ENCODE measurements at regions not wholly inside any gene's neighbourhood (a gene's known extent, or its start where the extent isn't known, plus 50 kb on each side); places are given as distances from the start of the nearest gene placed in this dataset.

- no peaks in the 10 kb centered on the region for H3K27me3 Mint-ChIP-seq (ENCODE audit: low read depth)
- H3K9me3 Mint-ChIP-seq, result no peaks in the 10 kb centered on the region
- DNase-seq (ENCODE audit: low spot score in 2 of 2, unreplicated experiment in 2 of 2), result no peak
Observed at GRCh38 chr6:6940031-6941025, 167.4 kb upstream of the RREB1 start.

GRCh38 chr6:6941201-6941600 lies 166.6 kb upstream of the RREB1 start:
- H3K27me3 Mint-ChIP-seq (ENCODE audit: low read depth), result no peaks in the 10 kb centered on the region
- H3K27ac Mint-ChIP-seq, result no peak overlapping the region
- no peak overlapping the region for H3K4me3 Mint-ChIP-seq
- no peaks in the 10 kb centered on the region for H3K36me3 Mint-ChIP-seq
- no peaks in the 10 kb centered on the region for H3K4me1 Mint-ChIP-seq
- no peaks in the 10 kb centered on the region for H3K9me3 Mint-ChIP-seq
- DNase-seq (ENCODE audit: low spot score in 2 of 2, unreplicated experiment in 2 of 2), result no peak
- no peak for TF ChIP-seq CTCF (IDR thresholded peaks at IDR 0.05; ENCODE audit: unreplicated experiment)

More at GRCh38 chr6:6940031-6941025, 167.4 kb upstream of the RREB1 start:
- no peak for TF ChIP-seq CTCF (IDR thresholded peaks at IDR 0.05; ENCODE audit: unreplicated experiment)
- Mint-ChIP-seq H3K4me1 (no peaks in the 10 kb centered on the region), H3K36me3 (no peaks in the 10 kb centered on the region), H3K27ac (no peak overlapping the region), H3K4me3 (no peak overlapping the region)

GRCh38 chr6:6942091-6942490 lies 165.7 kb upstream of the RREB1 start:
- Mint-ChIP-seq H3K27me3 (ENCODE audit: low read depth) (no peaks in the 10 kb centered on the region), H3K36me3 (no peaks in the 10 kb centered on the region), H3K27ac (no peak overlapping the region), H3K4me3 (no peak overlapping the region), H3K4me1 (no peaks in the 10 kb centered on the region), H3K9me3 (no peaks in the 10 kb centered on the region)
- DNase-seq (ENCODE audit: low spot score in 2 of 2, unreplicated experiment in 2 of 2), result no peak
- no peak for TF ChIP-seq CTCF (IDR thresholded peaks at IDR 0.05; ENCODE audit: unreplicated experiment)

GRCh38 chr6:6942831-6943230 lies 164.9 kb upstream of the RREB1 start:
- H3K4me3 Mint-ChIP-seq, result no peak overlapping the region
- TF ChIP-seq CTCF (IDR thresholded peaks at IDR 0.05; ENCODE audit: unreplicated experiment), result no peak
- no peaks in the 10 kb centered on the region for H3K4me1 Mint-ChIP-seq
- no peaks in the 10 kb centered on the region for H3K9me3 Mint-ChIP-seq
- H3K27ac Mint-ChIP-seq, result no peak overlapping the region
- no peaks in the 10 kb centered on the region for H3K36me3 Mint-ChIP-seq
- DNase-seq (ENCODE audit: low spot score in 2 of 2, unreplicated experiment in 2 of 2), result no peak
- H3K27me3 Mint-ChIP-seq (ENCODE audit: low read depth), result no peaks in the 10 kb centered on the region

GRCh38 chr6:6943421-6943820 lies 164.3 kb upstream of the RREB1 start:
- no peaks in the 10 kb centered on the region for H3K4me1 Mint-ChIP-seq
- no peak for DNase-seq (ENCODE audit: low spot score in 2 of 2, unreplicated experiment in 2 of 2)
- no peak overlapping the region for H3K4me3 Mint-ChIP-seq
- H3K36me3 Mint-ChIP-seq, result no peaks in the 10 kb centered on the region
- no peaks in the 10 kb centered on the region for H3K27me3 Mint-ChIP-seq (ENCODE audit: low read depth)
- H3K27ac Mint-ChIP-seq, result no peak overlapping the region
- TF ChIP-seq CTCF (IDR thresholded peaks at IDR 0.05; ENCODE audit: unreplicated experiment), result no peak
- no peaks in the 10 kb centered on the region for H3K9me3 Mint-ChIP-seq
